Stimulated activated naive B cell treated with anti-CD40 and anti-IgM and Interleukin-4, amounts not matched to agents 10 μg/mL and 1 μg/mL and 100 μg/mL, for 72 hours (primary cell): ENCODE measurements at regions not wholly inside any gene's neighbourhood (a gene's known extent, or its start where the extent isn't known, plus 50 kb on each side); places are given as distances from the start of the nearest gene placed in this dataset.
"Not testable (repeated sequence)": the region's sequence is repeated elsewhere in the genome, so short reads cannot be mapped to it uniquely, and the experiment has no call there.

Source experiments
- ATAC-seq, 2 donors: fragments of 150-1000 bp; cut with Tn5 transposase; replicated peaks; 2 replicates each; pipeline ENCODE4 v1.10.0; 2021; ENCODE audit warnings: moderate library complexity in 1 of 2
- DNase-seq: peaks from one replicate; pipeline ENCODE4 v3.0.0; 2021
- H3K27ac Mint-ChIP-seq: one replicate; pipeline ENCODE4 v1.8.0; 2022; ENCODE audit warnings: mild to moderate bottlenecking, mixed read lengths
- H3K27me3 Mint-ChIP-seq, 2 donors: one replicate each; pipeline ENCODE4 v1.8.0; 2022; ENCODE audit warnings: mixed read lengths in 2 of 2
- H3K36me3 Mint-ChIP-seq, 2 donors: one replicate each; pipeline ENCODE4 v1.8.0; 2022; ENCODE audit warnings: mixed read lengths in 2 of 2, mild to moderate bottlenecking in 1 of 2
- H3K4me1 Mint-ChIP-seq, 2 donors: one replicate each; pipeline ENCODE4 v1.8.0; 2022; ENCODE audit warnings: mixed read lengths in 2 of 2, mild to moderate bottlenecking in 1 of 2
- H3K4me3 Mint-ChIP-seq, 2 donors: one replicate each; pipeline ENCODE4 v1.8.0; 2022; ENCODE audit warnings: mild to moderate bottlenecking in 2 of 2, mixed read lengths in 2 of 2, moderate library complexity in 1 of 2
- H3K9me3 Mint-ChIP-seq, 2 donors: one replicate each; pipeline ENCODE4 v1.8.0; 2022; ENCODE audit warnings: mixed read lengths in 2 of 2, mild to moderate bottlenecking in 1 of 2

GRCh38 chr21:22754746-22755145, 1756.5 kb downstream of the NCAM2 start:
- Mint-ChIP-seq H3K27ac (no peak overlapping the region), H3K27me3 (no peaks in the 10 kb centered on the region), H3K9me3 (no peaks in the 10 kb centered on the region), H3K36me3 (no peaks in the 10 kb centered on the region), H3K4me1 (no peaks in the 10 kb centered on the region), H3K4me3 (no peak overlapping the region)
- DNase-seq, result no peak
- no peak for ATAC-seq

- no peaks in the 10 kb centered on the region for H3K4me1 Mint-ChIP-seq
Observed at GRCh38 chr21:22758478-22758877, 1760.3 kb downstream of the NCAM2 start.

GRCh38 chr21:22762463-22762862, 1764.3 kb downstream of the NCAM2 start:
- no peaks in the 10 kb centered on the region for H3K27me3 Mint-ChIP-seq
- H3K4me3 Mint-ChIP-seq, result no peak overlapping the region
- DNase-seq (no peak), ATAC-seq (no peak)
- H3K27ac Mint-ChIP-seq, result no peak overlapping the region
- H3K36me3 Mint-ChIP-seq, result peaks cover 0 to 2% of the 10 kb centered on the region in 2 donors
- H3K9me3 Mint-ChIP-seq, result peaks cover 3 to 6% of the 10 kb centered on the region in 2 donors
- H3K4me1 Mint-ChIP-seq, result no peaks in the 10 kb centered on the region

More at GRCh38 chr21:22758478-22758877, 1760.3 kb downstream of the NCAM2 start:
- Mint-ChIP-seq H3K4me3 (no peak overlapping the region), H3K27me3 (no peaks in the 10 kb centered on the region), H3K27ac (no peak overlapping the region), H3K36me3 (peaks cover 0 to 2% of the 10 kb centered on the region in 2 donors), H3K9me3 (no peaks in the 10 kb centered on the region)
- peak in 1 of 2 donors; percentile 71 for ATAC-seq
- no peak for DNase-seq

GRCh38 chr21:22763442-22763841, 1765.2 kb downstream of the NCAM2 start:
- ATAC-seq (no peak), DNase-seq (no peak)
- H3K27ac Mint-ChIP-seq, result no peak overlapping the region
- H3K9me3 Mint-ChIP-seq, result peaks cover 3 to 6% of the 10 kb centered on the region in 2 donors
- H3K4me3 Mint-ChIP-seq, result no peak overlapping the region
- no peaks in the 10 kb centered on the region for H3K4me1 Mint-ChIP-seq
- H3K36me3 Mint-ChIP-seq, result peaks cover 0 to 2% of the 10 kb centered on the region in 2 donors
- no peaks in the 10 kb centered on the region for H3K27me3 Mint-ChIP-seq

- Mint-ChIP-seq H3K27ac (no peak overlapping the region), H3K4me1 (no peaks in the 10 kb centered on the region), H3K9me3 (peaks cover 3 to 6% of the 10 kb centered on the region in 2 donors), H3K4me3 (no peak overlapping the region), H3K27me3 (no peaks in the 10 kb centered on the region), H3K36me3 (peaks cover 0 to 2% of the 10 kb centered on the region in 2 donors)
- no peak for ATAC-seq
- DNase-seq, result no peak
Observed at GRCh38 chr21:22764222-22764621, 1766.0 kb downstream of the NCAM2 start.

- no peak for ATAC-seq
- Mint-ChIP-seq H3K4me1 (no peaks in the 10 kb centered on the region), H3K4me3 (no peak overlapping the region), H3K27ac (no peak overlapping the region), H3K36me3 (no peaks in the 10 kb centered on the region), H3K27me3 (no peaks in the 10 kb centered on the region), H3K9me3 (no peaks in the 10 kb centered on the region)
- DNase-seq, result no peak
Observed at GRCh38 chr21:22791376-22791775, 1793.2 kb downstream of the NCAM2 start.

- no peak for DNase-seq
- Mint-ChIP-seq H3K4me1 (no peaks in the 10 kb centered on the region), H3K4me3 (no peak overlapping the region), H3K36me3 (no peaks in the 10 kb centered on the region), H3K9me3 (no peaks in the 10 kb centered on the region), H3K27ac (no peak overlapping the region), H3K27me3 (no peaks in the 10 kb centered on the region)
- ATAC-seq, result peak; percentile 39 to 49
Observed at GRCh38 chr21:22791986-22792560, 1793.9 kb downstream of the NCAM2 start.

- no peaks in the 10 kb centered on the region for H3K9me3 Mint-ChIP-seq
- H3K27ac Mint-ChIP-seq, result no peak overlapping the region
- no peaks in the 10 kb centered on the region for H3K36me3 Mint-ChIP-seq
- H3K4me1 Mint-ChIP-seq, result no peaks in the 10 kb centered on the region
- ATAC-seq (no peak), DNase-seq (no peak)
- H3K4me3 Mint-ChIP-seq, result no peak overlapping the region
- no peaks in the 10 kb centered on the region for H3K27me3 Mint-ChIP-seq
Observed at GRCh38 chr21:22795091-22795490, 1796.9 kb downstream of the NCAM2 start.

- H3K9me3 Mint-ChIP-seq, result no peaks in the 10 kb centered on the region
- H3K4me3 Mint-ChIP-seq, result no peak overlapping the region
- H3K4me1 Mint-ChIP-seq, result no peaks in the 10 kb centered on the region
- H3K36me3 Mint-ChIP-seq, result no peaks in the 10 kb centered on the region
- DNase-seq (no peak), ATAC-seq (no peak)
- H3K27me3 Mint-ChIP-seq, result no peaks in the 10 kb centered on the region
- no peak overlapping the region for H3K27ac Mint-ChIP-seq
Observed at GRCh38 chr21:22795644-22796043, 1797.4 kb downstream of the NCAM2 start.

GRCh38 chr21:22796147-22796546, 1797.9 kb downstream of the NCAM2 start:
- H3K27me3 Mint-ChIP-seq, result no peaks in the 10 kb centered on the region
- no peak for ATAC-seq
- no peak overlapping the region for H3K4me3 Mint-ChIP-seq
- H3K27ac Mint-ChIP-seq, result no peak overlapping the region
- H3K9me3 Mint-ChIP-seq, result no peaks in the 10 kb centered on the region
- H3K36me3 Mint-ChIP-seq, result no peaks in the 10 kb centered on the region
- H3K4me1 Mint-ChIP-seq, result no peaks in the 10 kb centered on the region
- DNase-seq, result no peak

GRCh38 chr21:22804151-22804550, 1805.9 kb downstream of the NCAM2 start:
- ATAC-seq (no peak), DNase-seq (no peak)
- Mint-ChIP-seq H3K27me3 (no peaks in the 10 kb centered on the region), H3K36me3 (no peaks in the 10 kb centered on the region), H3K4me3 (no peak overlapping the region), H3K9me3 (no peaks in the 10 kb centered on the region), H3K27ac (no peak overlapping the region), H3K4me1 (no peaks in the 10 kb centered on the region)

GRCh38 chr21:22806278-22806677, 1808.1 kb downstream of the NCAM2 start:
- Mint-ChIP-seq H3K36me3 (no peaks in the 10 kb centered on the region), H3K4me3 (no peak overlapping the region), H3K4me1 (no peaks in the 10 kb centered on the region), H3K27me3 (no peaks in the 10 kb centered on the region), H3K9me3 (no peaks in the 10 kb centered on the region), H3K27ac (no peak overlapping the region)
- ATAC-seq (no peak), DNase-seq (no peak)

GRCh38 chr21:22813201-22813600, 1815.0 kb downstream of the NCAM2 start:
- no peak for DNase-seq

GRCh38 chr21:22818681-22819485, 1820.7 kb downstream of the NCAM2 start:
- H3K4me1 Mint-ChIP-seq, H3K27ac Mint-ChIP-seq, ATAC-seq, DNase-seq, H3K4me3 Mint-ChIP-seq, H3K36me3 Mint-ChIP-seq, H3K27me3 Mint-ChIP-seq, H3K9me3 Mint-ChIP-seq: not testable (repeated sequence)

More at GRCh38 chr21:22813201-22813600, 1815.0 kb downstream of the NCAM2 start:
- no peaks in the 10 kb centered on the region for H3K4me1 Mint-ChIP-seq
- no peaks in the 10 kb centered on the region for H3K9me3 Mint-ChIP-seq
- no peak overlapping the region for H3K27ac Mint-ChIP-seq
- H3K4me3 Mint-ChIP-seq, result no peak overlapping the region
- no peaks in the 10 kb centered on the region for H3K27me3 Mint-ChIP-seq
- ATAC-seq, result no peak
- H3K36me3 Mint-ChIP-seq, result no peaks in the 10 kb centered on the region

GRCh38 chr21:22827422-22827821, 1829.2 kb downstream of the NCAM2 start:
- Mint-ChIP-seq H3K27me3 (no peaks in the 10 kb centered on the region), H3K4me1 (no peaks in the 10 kb centered on the region), H3K4me3 (no peak overlapping the region), H3K9me3 (peaks cover 14 to 19% of the 10 kb centered on the region in 2 donors), H3K27ac (no peak overlapping the region), H3K36me3 (no peaks in the 10 kb centered on the region)
- no peak for ATAC-seq
- no peak for DNase-seq
